ENCODE measurements at regions not wholly inside any gene's neighbourhood (a gene's known extent, or its start where the extent isn't known, plus 50 kb on each side); places are given as distances from the start of the nearest gene placed in this dataset.

DNA sequence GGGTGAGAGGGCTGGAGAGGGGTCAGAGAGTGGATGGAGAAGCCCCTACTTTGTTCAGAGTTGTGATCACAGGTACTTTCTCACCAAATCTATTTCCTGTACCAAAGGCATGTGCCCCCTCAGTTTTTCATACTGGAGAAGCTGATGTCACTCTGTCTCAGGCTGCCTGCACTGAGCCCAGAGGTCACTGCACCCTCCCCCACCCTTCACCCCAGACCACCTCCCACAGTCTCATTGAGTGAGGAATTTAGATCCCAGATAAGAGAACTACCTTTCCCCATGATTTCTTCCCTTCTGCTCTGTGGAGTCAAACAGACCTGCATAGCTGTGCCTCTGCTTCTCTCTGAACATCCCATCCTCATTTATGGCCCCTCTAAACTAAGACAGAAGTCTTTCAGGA, 140.0 kb upstream of the IRX6 start:
- H3K27ac ChIP-seq = no peak overlapping the region
- no peaks in the 10 kb centered on the region for H3K4me1 ChIP-seq (ENCODE audit: low read depth, poor library complexity, severe bottlenecking)
- no peaks in the 10 kb centered on the region for H3K27me3 ChIP-seq (ENCODE audit: insufficient read depth, low read depth)
- H4K20me1 ChIP-seq (ENCODE audit: insufficient read depth) = no peaks in the 10 kb centered on the region
- TF ChIP-seq, protein P1, sequence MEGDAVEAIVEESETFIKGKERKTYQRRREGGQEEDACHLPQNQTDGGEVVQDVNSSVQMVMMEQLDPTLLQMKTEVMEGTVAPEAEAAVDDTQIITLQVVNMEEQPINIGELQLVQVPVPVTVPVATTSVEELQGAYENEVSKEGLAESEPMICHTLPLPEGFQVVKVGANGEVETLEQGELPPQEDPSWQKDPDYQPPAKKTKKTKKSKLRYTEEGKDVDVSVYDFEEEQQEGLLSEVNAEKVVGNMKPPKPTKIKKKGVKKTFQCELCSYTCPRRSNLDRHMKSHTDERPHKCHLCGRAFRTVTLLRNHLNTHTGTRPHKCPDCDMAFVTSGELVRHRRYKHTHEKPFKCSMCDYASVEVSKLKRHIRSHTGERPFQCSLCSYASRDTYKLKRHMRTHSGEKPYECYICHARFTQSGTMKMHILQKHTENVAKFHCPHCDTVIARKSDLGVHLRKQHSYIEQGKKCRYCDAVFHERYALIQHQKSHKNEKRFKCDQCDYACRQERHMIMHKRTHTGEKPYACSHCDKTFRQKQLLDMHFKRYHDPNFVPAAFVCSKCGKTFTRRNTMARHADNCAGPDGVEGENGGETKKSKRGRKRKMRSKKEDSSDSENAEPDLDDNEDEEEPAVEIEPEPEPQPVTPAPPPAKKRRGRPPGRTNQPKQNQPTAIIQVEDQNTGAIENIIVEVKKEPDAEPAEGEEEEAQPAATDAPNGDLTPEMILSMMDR (conservative IDR thresholded peaks at IDR 0.05; ENCODE audit: low read depth, low read length) = no peak
- H3K9ac ChIP-seq = no peak overlapping the region
- H3K4me2 ChIP-seq = no peak overlapping the region
- no peaks in the 10 kb centered on the region for H3K36me3 ChIP-seq (ENCODE audit: insufficient read depth)
- no peak overlapping the region for H3K4me3 ChIP-seq (IDR thresholded peaks at IDR 0.05; ENCODE audit: insufficient read depth, low read depth, low read length)
- H2AFZ ChIP-seq (ENCODE audit: low read depth) = no peak overlapping the region
- H3K79me2 ChIP-seq (ENCODE audit: insufficient read depth, low read depth) = no peaks in the 10 kb centered on the region

DNA sequence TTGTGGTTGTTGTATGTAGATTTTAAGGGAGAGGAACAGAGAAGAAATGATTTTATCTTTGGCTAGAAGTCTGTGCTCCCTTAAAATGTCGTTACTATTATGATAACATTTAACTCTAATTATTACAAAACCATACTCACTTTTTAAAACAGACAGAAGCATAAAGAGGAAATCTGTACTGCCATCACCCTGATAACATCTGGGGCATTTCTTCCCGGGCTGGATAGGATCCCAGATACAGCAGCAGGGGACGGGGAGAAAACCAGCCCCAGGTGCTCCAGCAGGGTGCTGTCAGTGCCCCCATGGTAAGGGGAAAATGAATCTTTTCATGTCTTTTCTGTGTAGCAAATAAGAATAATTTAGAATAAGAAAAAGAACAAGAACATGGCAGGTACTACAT, 139.4 kb upstream of the IRX6 start:
- H3K4me2 ChIP-seq = no peak overlapping the region
- no peak overlapping the region for H3K27ac ChIP-seq
- H3K27me3 ChIP-seq (ENCODE audit: insufficient read depth, low read depth) = no peaks in the 10 kb centered on the region
- no peaks in the 10 kb centered on the region for H3K36me3 ChIP-seq (ENCODE audit: insufficient read depth)
- TF ChIP-seq, protein P1 (conservative IDR thresholded peaks at IDR 0.05; ENCODE audit: low read depth, low read length) = no peak
- H4K20me1 ChIP-seq (ENCODE audit: insufficient read depth) = no peaks in the 10 kb centered on the region
- no peak overlapping the region for H3K9ac ChIP-seq
- H3K79me2 ChIP-seq (ENCODE audit: insufficient read depth, low read depth) = no peaks in the 10 kb centered on the region
- no peaks in the 10 kb centered on the region for H3K4me1 ChIP-seq (ENCODE audit: low read depth, poor library complexity, severe bottlenecking)
- H3K4me3 ChIP-seq (IDR thresholded peaks at IDR 0.05; ENCODE audit: insufficient read depth, low read depth, low read length) = no peak overlapping the region
- H2AFZ ChIP-seq (ENCODE audit: low read depth) = no peak overlapping the region

DNA sequence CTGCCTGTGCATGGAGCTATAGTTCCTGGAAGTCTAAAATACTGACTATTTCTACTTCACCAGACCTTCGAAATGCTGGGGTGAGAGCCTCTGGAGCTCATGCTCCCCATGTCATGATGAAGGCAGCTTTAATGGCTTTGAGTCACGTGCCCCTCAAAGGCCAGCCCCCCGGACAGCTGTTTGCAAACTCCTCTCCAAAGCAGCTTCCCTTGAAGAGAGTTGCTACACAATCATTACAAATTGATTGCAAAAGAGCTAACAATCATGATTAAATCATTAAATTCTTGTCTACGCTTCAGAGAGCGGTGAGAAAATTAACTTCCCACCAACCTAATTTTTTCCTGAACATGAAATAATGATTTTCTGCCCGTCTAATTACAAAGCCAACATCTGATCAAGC, 134.8 kb upstream of the IRX6 start:
- H3K27me3 ChIP-seq (ENCODE audit: insufficient read depth, low read depth) = no peaks in the 10 kb centered on the region
- no peaks in the 10 kb centered on the region for H3K79me2 ChIP-seq (ENCODE audit: insufficient read depth, low read depth)
- no peaks in the 10 kb centered on the region for H3K36me3 ChIP-seq (ENCODE audit: insufficient read depth)
- H3K27ac ChIP-seq = no peak overlapping the region
- no peaks in the 10 kb centered on the region for H4K20me1 ChIP-seq (ENCODE audit: insufficient read depth)
- TF ChIP-seq, protein P1 (conservative IDR thresholded peaks at IDR 0.05; ENCODE audit: low read depth, low read length) = no peak
- no peak overlapping the region for H3K4me3 ChIP-seq (IDR thresholded peaks at IDR 0.05; ENCODE audit: insufficient read depth, low read depth, low read length)
- H3K4me2 ChIP-seq = no peak overlapping the region
- no peak overlapping the region for H2AFZ ChIP-seq (ENCODE audit: low read depth)
- H3K9ac ChIP-seq = no peak overlapping the region
- no peaks in the 10 kb centered on the region for H3K4me1 ChIP-seq (ENCODE audit: low read depth, poor library complexity, severe bottlenecking)

DNA sequence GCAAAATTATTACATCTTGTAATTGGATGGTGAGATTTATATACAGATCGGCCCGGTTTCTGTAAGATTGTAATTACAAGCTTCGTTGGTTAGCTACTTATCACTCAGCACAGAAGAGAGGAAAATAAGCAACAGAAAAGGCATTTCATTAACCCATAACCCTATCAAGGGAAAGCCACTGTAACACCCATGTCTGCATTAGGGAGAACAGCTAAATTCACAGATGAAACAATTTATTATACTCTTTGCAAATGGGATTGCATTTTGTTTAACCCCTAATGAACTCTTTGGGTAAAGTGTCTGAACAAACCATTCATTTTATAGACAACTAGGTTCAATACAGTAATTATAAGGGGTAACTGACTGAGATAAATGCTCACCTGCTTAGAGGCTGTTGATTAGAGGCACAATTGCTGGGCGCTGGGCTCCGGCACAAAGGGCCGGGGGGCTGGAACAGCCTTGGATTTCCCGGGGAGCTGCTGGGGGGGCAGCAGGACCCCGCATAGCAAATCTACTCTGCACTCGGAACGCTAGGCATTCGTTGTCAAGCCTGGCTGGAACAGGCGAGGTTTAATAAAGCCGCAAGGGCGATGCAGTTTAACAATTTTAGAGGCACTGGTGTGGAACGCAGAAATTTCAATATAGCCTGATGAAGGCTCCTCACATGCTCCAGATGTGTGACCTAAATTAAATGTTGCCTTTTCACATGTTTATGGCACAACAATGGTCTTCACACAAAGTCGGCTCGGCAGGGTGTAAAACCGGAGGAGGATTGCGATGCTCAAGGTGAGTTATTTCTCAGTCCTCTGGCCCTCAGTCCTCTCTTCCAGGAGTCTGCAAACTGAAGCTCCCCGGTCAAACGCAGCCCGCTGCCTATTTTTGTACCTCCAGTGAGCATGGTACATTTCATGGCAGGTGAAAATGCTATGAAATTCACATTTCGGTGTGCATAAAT, 134.0 kb upstream of the IRX6 start:
- Histone ChIP-seq H3K36me3 (ENCODE audit: insufficient read depth) (no peaks in the 10 kb centered on the region), H3K79me2 (ENCODE audit: insufficient read depth, low read depth) (no peaks in the 10 kb centered on the region), H2AFZ (ENCODE audit: low read depth) (no peak overlapping the region), H3K27me3 (ENCODE audit: insufficient read depth, low read depth) (no peaks in the 10 kb centered on the region), H3K4me3 (IDR thresholded peaks at IDR 0.05; ENCODE audit: insufficient read depth, low read depth, low read length) (no peak overlapping the region), H4K20me1 (ENCODE audit: insufficient read depth) (no peaks in the 10 kb centered on the region), H3K27ac (no peak overlapping the region), H3K9ac (no peak overlapping the region), H3K4me2 (no peak overlapping the region), H3K4me1 (ENCODE audit: low read depth, poor library complexity, severe bottlenecking) (no peaks in the 10 kb centered on the region)
- TF ChIP-seq, protein P1 (conservative IDR thresholded peaks at IDR 0.05; ENCODE audit: low read depth, low read length) = no peak
